HEK293 (cell line): ENCODE measurements at regions not wholly inside any gene's neighbourhood (a gene's known extent, or its start where the extent isn't known, plus 50 kb on each side); places are given as distances from the start of the nearest gene placed in this dataset.

Source experiments
- CTCF ChIA-PET: fragments of 350-600 bp; formaldehyde crosslinking; extraction: SDS; loops from one replicate; lab custom pipeline; 2021; ENCODE audit warnings: antibody characterized with exemption; lab: Yijun Ruan, JAX
- POLR2A ChIA-PET: fragments of 300-600 bp; formaldehyde crosslinking; extraction: SDS; loops from one replicate; lab custom pipeline; 2020; ENCODE audit warnings: antibody characterized with exemption, inconsistent platforms; lab: Yijun Ruan, JAX
- H3K27ac ChIP-seq: fragments of 200-500 bp; sonication (Bioruptor generic); 2 replicates; pipeline ENCODE4 v1.5.1; 2014; ENCODE audit warnings: low read depth, low read length, control low read depth, inconsistent platforms; ENCODE audit errors: extremely low read depth
- H3K36me3 ChIP-seq, 2 experiments: fragments of 200-500 bp in 1 of 2; sonication (Bioruptor generic) in 1 of 2; 1 replicate in 1 of 2; 2 replicates in 1 of 2; pipeline ENCODE4 v1.5.1; 2014 to 2017; ENCODE audit warnings: inconsistent platforms in 2 of 2, low read length in 2 of 2; ENCODE audit not compliant: control insufficient read depth in 2 of 2, insufficient read depth in 1 of 2
- H3K4me1 ChIP-seq: fragments of 200-500 bp; sonication (Bioruptor generic); 2 replicates; pipeline ENCODE4 v1.5.1; 2014; ENCODE audit warnings: mild to moderate bottlenecking, low read length, inconsistent platforms; ENCODE audit not compliant: control insufficient read depth, insufficient read depth
- H3K4me3 ChIP-seq: 2 replicates; pipeline ENCODE4 v1.5.1; 2011; ENCODE audit warnings: low read depth, mild to moderate bottlenecking, control low read depth, low read length, moderate library complexity
- H3K9me3 ChIP-seq: fragments of 200-500 bp; sonication (Bioruptor generic); 2 replicates; pipeline ENCODE4 v1.5.1; 2014; ENCODE audit warnings: low read depth, low read length, inconsistent platforms; ENCODE audit not compliant: control insufficient read depth, insufficient read depth
- KLF17 ChIP-seq: fragments of 450-650 bp; formaldehyde crosslinking; IDR thresholded peaks from 2 replicates; pipeline ENCODE4 v1.5.1; 2016; ENCODE audit warnings: missing biosample characterization, missing genetic modification characterization
- KLF7 ChIP-seq: fragments of 450-650 bp; formaldehyde crosslinking; IDR thresholded peaks from 2 replicates; pipeline ENCODE4 v1.5.1; 2016; ENCODE audit warnings: missing biosample characterization, missing genetic modification characterization, borderline replicate concordance
- MEIS1 ChIP-seq: sonication (generic); formaldehyde crosslinking; IDR thresholded peaks from 2 replicates; pipeline ENCODE4 v1.8.1; 2022; ENCODE audit warnings: missing genetic modification reagents, mild to moderate bottlenecking, borderline replicate concordance
- PBX3 ChIP-seq: sonication (generic); formaldehyde crosslinking; IDR thresholded peaks from 2 replicates; pipeline ENCODE4 v1.8.1; 2022; ENCODE audit warnings: mild to moderate bottlenecking, moderate library complexity, missing genetic modification reagents
- WT1 ChIP-seq: fragments of 450-650 bp; formaldehyde crosslinking; IDR thresholded peaks from 2 replicates; pipeline ENCODE4 v1.5.1; 2016; ENCODE audit warnings: missing biosample characterization, missing genetic modification characterization
- ZBTB17 ChIP-seq: fragments of 450-650 bp; formaldehyde crosslinking; IDR thresholded peaks from 2 replicates; pipeline ENCODE4 v1.5.1; 2016; ENCODE audit warnings: missing biosample characterization, missing genetic modification characterization
- ZBTB6 ChIP-seq: fragments of 450-650 bp; formaldehyde crosslinking; IDR thresholded peaks from 2 replicates; pipeline ENCODE4 v1.5.1; 2017; ENCODE audit warnings: missing biosample characterization, missing genetic modification characterization
- ZFHX2 ChIP-seq: fragments of 450-650 bp; formaldehyde crosslinking; conservative IDR thresholded peaks from 2 replicates; pipeline ENCODE4 v1.5.1; 2016; ENCODE audit warnings: missing biosample characterization, missing genetic modification characterization
- ZNF112 ChIP-seq: fragments of 450-650 bp; formaldehyde crosslinking; IDR thresholded peaks from 2 replicates; pipeline ENCODE4 v1.5.0; 2017; ENCODE audit warnings: missing biosample characterization, missing genetic modification characterization
- ZNF114 ChIP-seq: fragments of 450-650 bp; formaldehyde crosslinking; IDR thresholded peaks from 2 replicates; pipeline ENCODE4 v1.5.0; 2017; ENCODE audit warnings: missing biosample characterization, missing genetic modification characterization
- ZNF140 ChIP-seq: fragments of 450-650 bp; formaldehyde crosslinking; IDR thresholded peaks from 2 replicates; pipeline ENCODE4 v1.5.1; 2016; ENCODE audit warnings: missing biosample characterization, missing genetic modification characterization
- ZNF157 ChIP-seq: fragments of 450-650 bp; formaldehyde crosslinking; IDR thresholded peaks from 2 replicates; pipeline ENCODE4 v1.5.1; 2016; ENCODE audit warnings: missing biosample characterization, missing genetic modification characterization
- ZNF335 ChIP-seq: fragments of 450-650 bp; formaldehyde crosslinking; conservative IDR thresholded peaks from 2 replicates; pipeline ENCODE4 v1.5.1; 2016; ENCODE audit warnings: missing biosample characterization, missing genetic modification characterization
- ZNF350 ChIP-seq: fragments of 450-650 bp; formaldehyde crosslinking; IDR thresholded peaks from 2 replicates; pipeline ENCODE4 v1.5.0; 2017; ENCODE audit warnings: missing biosample characterization, mild to moderate bottlenecking, missing genetic modification characterization
- ZNF398 ChIP-seq: fragments of 450-650 bp; formaldehyde crosslinking; IDR thresholded peaks from 2 replicates; pipeline ENCODE4 v1.5.1; 2017; ENCODE audit warnings: missing biosample characterization, missing genetic modification characterization
- ZNF404 ChIP-seq: fragments of 450-650 bp; formaldehyde crosslinking; IDR thresholded peaks from 2 replicates; pipeline ENCODE4 v1.5.1; 2017; ENCODE audit warnings: missing biosample characterization, missing genetic modification characterization
- ZNF416 ChIP-seq: fragments of 450-650 bp; formaldehyde crosslinking; IDR thresholded peaks from 2 replicates; pipeline ENCODE4 v1.5.1; 2016; ENCODE audit warnings: missing biosample characterization, missing genetic modification characterization
- ZNF530 ChIP-seq: fragments of 450-650 bp; formaldehyde crosslinking; IDR thresholded peaks from 2 replicates; pipeline ENCODE4 v1.5.1; 2016; ENCODE audit warnings: low read depth, missing biosample characterization, missing genetic modification characterization
- ZNF580 ChIP-seq: fragments of 450-650 bp; formaldehyde crosslinking; IDR thresholded peaks from 2 replicates; pipeline ENCODE4 v1.5.1; 2016; ENCODE audit warnings: missing biosample characterization, missing genetic modification characterization
- ZNF610 ChIP-seq: fragments of 450-650 bp; formaldehyde crosslinking; IDR thresholded peaks from 2 replicates; pipeline ENCODE4 v1.5.1; 2016; ENCODE audit warnings: missing biosample characterization, missing genetic modification characterization, borderline replicate concordance
- ZNF645 ChIP-seq: fragments of 450-650 bp; formaldehyde crosslinking; IDR thresholded peaks from 2 replicates; pipeline ENCODE4; 2016; ENCODE audit warnings: missing biosample characterization, missing genetic modification characterization
- ZNF660 ChIP-seq: fragments of 450-650 bp; IDR thresholded peaks from 2 replicates; pipeline ENCODE4 v1.5.1; 2018; ENCODE audit warnings: missing biosample characterization, mild to moderate bottlenecking, missing genetic modification characterization
- ZNF704 ChIP-seq: fragments of 450-650 bp; formaldehyde crosslinking; IDR thresholded peaks from 2 replicates; pipeline ENCODE4 v1.5.1; 2016; ENCODE audit warnings: missing biosample characterization, missing genetic modification characterization
- ZNF76 ChIP-seq: fragments of 450-650 bp; formaldehyde crosslinking; IDR thresholded peaks from 2 replicates; pipeline ENCODE4; 2016; ENCODE audit warnings: low read depth, missing biosample characterization, missing genetic modification characterization, borderline replicate concordance
- ZNF792 ChIP-seq: fragments of 450-650 bp; formaldehyde crosslinking; IDR thresholded peaks from 2 replicates; pipeline ENCODE4 v1.5.1; 2016; ENCODE audit warnings: missing biosample characterization, missing genetic modification characterization
- ZNF830 ChIP-seq: fragments of 450-650 bp; IDR thresholded peaks from 2 replicates; pipeline ENCODE4 v1.5.0; 2018; ENCODE audit warnings: missing biosample characterization, missing genetic modification characterization, low read depth, mild to moderate bottlenecking, moderate library complexity

- TF ChIP-seq ZNF580 (tag by site-specific recombination) (no peak), ZNF830 (tag by site-specific recombination) (no peak), ZNF645 (tag by site-specific recombination) (no peak), PBX3 (CRISPR knock-in tag) (no peak), ZNF610 (tag by site-specific recombination) (no peak), WT1 (no peak), KLF17 (no peak), ZNF398 (tag by site-specific recombination) (no peak), KLF7 (tag by site-specific recombination) (no peak), ZNF140 (tag by site-specific recombination) (no peak), ZBTB17 (tag by site-specific recombination) (no peak), ZNF350 (tag by site-specific recombination) (no peak), ZNF335 (tag by site-specific recombination) (no peak), ZNF416 (tag by site-specific recombination) (no peak), MEIS1 (CRISPR knock-in tag) (no peak)
Measured at GRCh38 chr6:170084166-170084730, 206.6 kb downstream of the DLL1 start (continued).

GRCh38 chr6:170083236-170084051 lies 207.4 kb downstream of the DLL1 start:
- POLR2A ChIA-PET: no interaction called here
- Histone ChIP-seq H3K36me3 (no peaks in the 10 kb centered on the region), H3K4me1 (no peaks in the 10 kb centered on the region), H3K4me3 (no peak overlapping the region), H3K9me3 (no peaks in the 10 kb centered on the region)
- CTCF ChIA-PET: no interaction called here
- TF ChIP-seq ZNF157 (no peak), ZNF112 (tag by site-specific recombination) (no peak), ZBTB6 (tag by site-specific recombination) (no peak), ZNF792 (no peak), ZNF114 (tag by site-specific recombination) (no peak), ZNF76 (tag by site-specific recombination) (no peak), ZNF530 (no peak), ZNF404 (no peak), ZNF704 (tag by site-specific recombination) (no peak), ZNF660 (tag by site-specific recombination) (no peak), ZNF610 (tag by site-specific recombination) (no peak), ZFHX2 (tag by site-specific recombination) (no peak)
- TF ChIP-seq, all 188 proteins: peak for 0
- no peak overlapping the region for H3K27ac ChIP-seq
